ENCODE measurements at regions not wholly inside any gene's neighbourhood (a gene's known extent, or its start where the extent isn't known, plus 50 kb on each side); places are given as distances from the start of the nearest gene placed in this dataset.
"Not testable (repeated sequence)": the region's sequence is repeated elsewhere in the genome, so short reads cannot be mapped to it uniquely, and the experiment has no call there.

GRCh38 chr14:37785298-37785697 is 189.9 kb downstream of the TTC6 start:
- DNase-seq (ENCODE audit: low read depth in 2 of 2) = not testable (repeated sequence)

GRCh38 chr14:37786114-37786625 is 190.7 kb downstream of the TTC6 start:
- not testable (repeated sequence) for DNase-seq (ENCODE audit: low read depth in 2 of 2)

- DNase-seq (ENCODE audit: low read depth in 2 of 2) = no peak
These were observed 192.6 kb downstream of the TTC6 start for GRCh38 chr14:37787879-37788494.

- no peak for DNase-seq (ENCODE audit: low read depth in 2 of 2)
These were observed 196.1 kb downstream of the TTC6 start for GRCh38 chr14:37791384-37792036.

- no peak for DNase-seq (ENCODE audit: low read depth in 2 of 2)
These were observed 196.7 kb downstream of the TTC6 start for GRCh38 chr14:37792124-37792523.

- no peak for DNase-seq (ENCODE audit: low read depth in 2 of 2)
These were observed 201.4 kb downstream of the TTC6 start for GRCh38 chr14:37796703-37797416.

GRCh38 chr14:37797675-37798074 is 202.2 kb downstream of the TTC6 start:
- no peak for DNase-seq (ENCODE audit: low read depth in 2 of 2)

GRCh38 chr14:37807722-37808121 is 212.3 kb downstream of the TTC6 start:
- DNase-seq (ENCODE audit: low read depth in 2 of 2) = no peak

GRCh38 chr14:37810094-37810801 is 214.8 kb downstream of the TTC6 start:
- DNase-seq (ENCODE audit: low read depth in 2 of 2) = no peak

- no peak for DNase-seq (ENCODE audit: low read depth in 2 of 2)
These were observed 218.3 kb downstream of the TTC6 start for GRCh38 chr14:37813732-37814131.

GRCh38 chr14:37816135-37816534 is 220.7 kb downstream of the TTC6 start:
- no peak for DNase-seq (ENCODE audit: low read depth in 2 of 2)

- no peak for DNase-seq (ENCODE audit: low read depth in 2 of 2)
These were observed 221.4 kb downstream of the TTC6 start for GRCh38 chr14:37816743-37817295.

GRCh38 chr14:37819155-37820015 is 224.0 kb downstream of the TTC6 start:
- no peak for DNase-seq (ENCODE audit: low read depth in 2 of 2)

GRCh38 chr14:37820810-37821209 is 225.4 kb downstream of the TTC6 start:
- DNase-seq (ENCODE audit: low read depth in 2 of 2) = not testable (repeated sequence)

GRCh38 chr14:37824939-37825712 is 229.7 kb downstream of the TTC6 start:
- DNase-seq (ENCODE audit: low read depth in 2 of 2) = no peak

- no peak for DNase-seq (ENCODE audit: low read depth in 2 of 2)
These were observed 231.4 kb downstream of the TTC6 start for GRCh38 chr14:37826869-37827268.

- DNase-seq (ENCODE audit: low read depth in 2 of 2) = no peak
These were observed 234.8 kb downstream of the TTC6 start for GRCh38 chr14:37830271-37830670.

GRCh38 chr14:37834275-37834674 is 238.8 kb downstream of the TTC6 start:
- DNase-seq (ENCODE audit: low read depth in 2 of 2) = no peak

- DNase-seq (ENCODE audit: low read depth in 2 of 2) = not testable (repeated sequence)
These were observed 243.3 kb downstream of the TTC6 start for GRCh38 chr14:37838778-37839177.

GRCh38 chr14:37841039-37841438 is 245.6 kb downstream of the TTC6 start:
- not testable (repeated sequence) for DNase-seq (ENCODE audit: low read depth in 2 of 2)

All from activated CD8-positive, alpha-beta memory T cell treated with anti-CD3 and anti-CD28 coated beads for 4 hours (primary cell).